ENCODE measurements at regions not wholly inside any gene's neighbourhood (a gene's known extent, or its start where the extent isn't known, plus 50 kb on each side); places are given as distances from the start of the nearest gene placed in this dataset.

- Histone ChIP-seq H3K9ac (ENCODE audit: low read depth, low read length) (no peak overlapping the region), H4K8ac (ENCODE audit: low read depth in 2 of 2, low read length in 2 of 2) (0 out of 4 replicates have a peak overlapping the region, but pooled peaks of 1 of the 2 experiments have one; percentile 1), H3K23ac (ENCODE audit: low read depth, low read length) (no peak overlapping the region), H3K27me3 (ENCODE audit: control insufficient read depth, insufficient read depth, low read length) (no peaks in the 10 kb centered on the region; the same call in 1 of the 2 replicates), H2AK5ac (ENCODE audit: low read depth, low read length) (no peak overlapping the region), H2BK20ac (ENCODE audit: low read depth, low read length) (peak overlapping the region; percentile 36; the same call in 1 of the 2 replicates), H3K9me1 (ENCODE audit: insufficient read depth, low read length) (no peaks in the 10 kb centered on the region), H2BK120ac (ENCODE audit: low read depth, low read length) (peak overlapping the region; percentile 45; the same call in 1 of the 2 replicates), H3K14ac (replicated peaks; ENCODE audit: low read depth, low read length) (no peak overlapping the region), H3K18ac (ENCODE audit: low read depth, low read length) (peak overlapping the region; percentile 76), H4K91ac (ENCODE audit: insufficient read depth, low read depth, low read length) (no peak overlapping the region), H3K4ac (ENCODE audit: low read depth, low read length) (peak overlapping the region; percentile 3; the same call in 1 of the 2 replicates), H3K9me3 (ENCODE audit: control insufficient read depth, insufficient read depth, low read length) (no peaks in the 10 kb centered on the region), H3K56ac (ENCODE audit: extremely low read depth, insufficient read depth, low read length) (no peak overlapping the region), H4K20me1 (ENCODE audit: insufficient read depth, low read length) (no peaks in the 10 kb centered on the region), H2BK5ac (ENCODE audit: low read depth, low read length, poor library complexity, severe bottlenecking) (peak overlapping the region; percentile 47), H2AFZ (replicated peaks; ENCODE audit: low read length, poor library complexity) (no peak overlapping the region), H3K4me3 (ENCODE audit: insufficient read depth, low read depth, low read length) (no peak overlapping the region), H3K27ac (ENCODE audit: insufficient read depth, low read length) (peak overlapping the region; percentile 49; the same call in 1 of the 2 replicates), H3K79me1 (ENCODE audit: low read depth in 1 of 2, low read length in 2 of 2) (no peaks in the 10 kb centered on the region), H4K5ac (ENCODE audit: low read depth, low read length) (0 out of 2 replicates have a peak overlapping the region, but pooled peaks have one; percentile 14), H3K36me3 (ENCODE audit: control insufficient read depth, insufficient read depth, low read length) (no peaks in the 10 kb centered on the region), H3K4me2 (ENCODE audit: low read depth, low read length) (peak overlapping the region; percentile 67; the same call in 1 of the 2 replicates), H2BK15ac (ENCODE audit: low read depth, low read length) (no peak overlapping the region), H3K4me1 (ENCODE audit: control insufficient read depth, insufficient read depth, low read length) (peaks cover 12% of the 10 kb centered on the region), H2AK9ac (replicated peaks; ENCODE audit: low read depth, low read length, poor library complexity) (no peak overlapping the region)
- WGBS, 2 experiments (ENCODE audit: extremely low coverage in 2 of 2, insufficient read length in 1 of 2): 80% methylated on average over 1 of the region's 3 CpGs; no CpG with 5 or more reads in 1 of the 2 experiments
- ChIA-PET CTCF (interaction anchor here (1.6 kb wide), 1 partner anchor 13 kb away, joined by 3 read pairs; no protein-coding TSS in a partner anchor), POLR2A (ENCODE audit: unreplicated experiment) (no interaction called here)
- TF ChIP-seq MXI1 (IDR thresholded peaks at IDR 0.05; ENCODE audit: borderline replicate concordance, low read depth, low read length) (no peak), RCOR1 (IDR thresholded peaks at IDR 0.05; ENCODE audit: insufficient replicate concordance, low read length) (no peak), NFE2L2 (IDR thresholded peaks at IDR 0.05; ENCODE audit: low read depth, low read length) (peak; percentile 75; the same call in 1 of the 2 replicates), CHD1 (IDR thresholded peaks at IDR 0.05; ENCODE audit: low read depth, low read length) (no peak), USF2 (IDR thresholded peaks at IDR 0.05; ENCODE audit: low read depth, low read length) (no peak), POLR2A (IDR thresholded peaks at IDR 0.05; ENCODE audit: low read depth, low read length) (no peak), CEBPB (IDR thresholded peaks at IDR 0.05; ENCODE audit: low read depth, low read length) (peak; percentile 63), ELK1 (IDR thresholded peaks at IDR 0.05; ENCODE audit: borderline replicate concordance, low read depth, low read length) (no peak)
- BruUV-seq (replicated peaks): no TSS peak
- intact Hi-C loops (cut with micrococcal nuclease): no loop called here
- dilution Hi-C loops (cut with HindIII; ENCODE audit: low sequenced_read_pairs, unreplicated experiment): no loop called here
- DNase-seq: peak; percentile 76
- peak; percentile 27 for ATAC-seq (ENCODE audit: low read depth)
- in situ Hi-C loops (cut with MboI; ENCODE audit: low sequenced_read_pairs): no loop called here
These were observed 386.6 kb downstream of the KCNRG start for GRCh38 chr13:50401721-50402465.
